ENCODE measurements at regions not wholly inside any gene's neighbourhood (a gene's known extent, or its start where the extent isn't known, plus 50 kb on each side); places are given as distances from the start of the nearest gene placed in this dataset.

DNA sequence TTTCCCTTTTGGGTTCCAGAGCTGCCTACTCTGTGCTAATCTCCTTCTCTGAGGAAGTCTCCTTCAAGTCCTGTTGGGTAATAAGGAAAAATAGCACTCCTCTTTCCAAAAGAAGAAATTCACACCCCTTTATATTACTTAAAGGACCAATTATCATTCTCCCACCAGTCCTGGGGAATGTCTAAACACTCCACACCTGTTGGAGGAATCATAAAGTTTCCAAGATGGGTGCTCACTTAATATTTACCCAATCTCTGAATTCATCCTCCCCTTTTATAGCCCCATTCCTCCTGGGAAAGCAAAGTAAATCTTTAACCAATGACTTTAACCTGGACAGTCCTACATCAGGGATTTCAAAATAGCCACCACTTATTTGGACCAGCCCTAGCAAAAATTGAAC is 873.1 kb downstream of the KCNT2 start:
- TF ChIP-seq, protein P1, sequence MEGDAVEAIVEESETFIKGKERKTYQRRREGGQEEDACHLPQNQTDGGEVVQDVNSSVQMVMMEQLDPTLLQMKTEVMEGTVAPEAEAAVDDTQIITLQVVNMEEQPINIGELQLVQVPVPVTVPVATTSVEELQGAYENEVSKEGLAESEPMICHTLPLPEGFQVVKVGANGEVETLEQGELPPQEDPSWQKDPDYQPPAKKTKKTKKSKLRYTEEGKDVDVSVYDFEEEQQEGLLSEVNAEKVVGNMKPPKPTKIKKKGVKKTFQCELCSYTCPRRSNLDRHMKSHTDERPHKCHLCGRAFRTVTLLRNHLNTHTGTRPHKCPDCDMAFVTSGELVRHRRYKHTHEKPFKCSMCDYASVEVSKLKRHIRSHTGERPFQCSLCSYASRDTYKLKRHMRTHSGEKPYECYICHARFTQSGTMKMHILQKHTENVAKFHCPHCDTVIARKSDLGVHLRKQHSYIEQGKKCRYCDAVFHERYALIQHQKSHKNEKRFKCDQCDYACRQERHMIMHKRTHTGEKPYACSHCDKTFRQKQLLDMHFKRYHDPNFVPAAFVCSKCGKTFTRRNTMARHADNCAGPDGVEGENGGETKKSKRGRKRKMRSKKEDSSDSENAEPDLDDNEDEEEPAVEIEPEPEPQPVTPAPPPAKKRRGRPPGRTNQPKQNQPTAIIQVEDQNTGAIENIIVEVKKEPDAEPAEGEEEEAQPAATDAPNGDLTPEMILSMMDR (IDR thresholded peaks at IDR 0.05) = no peak
- no peak for TF ChIP-seq EZH2 (IDR thresholded peaks at IDR 0.05)

Measured in neural progenitor cell (in vitro differentiated cells).